NCI-H82 treated with DMSO at 0.1 percent for 48 hours (cell line): ENCODE measurements at regions not wholly inside any gene's neighbourhood (a gene's known extent, or its start where the extent isn't known, plus 50 kb on each side); places are given as distances from the start of the nearest gene placed in this dataset.
"Not testable (repeated sequence)": the region's sequence is repeated elsewhere in the genome, so short reads cannot be mapped to it uniquely, and the experiment has no call there.

Experiments
- DNase-seq: peaks from one replicate; lab custom pipeline; 2025; ENCODE audit not compliant: unreplicated experiment; lab: John Stamatoyannopoulos, UW

GRCh38 chr20:25865715-25866656 lies 169.3 kb upstream of the ZNF337 start:
- peak; percentile 40 for DNase-seq

- not testable (repeated sequence) for DNase-seq
These were observed 168.5 kb upstream of the ZNF337 start for GRCh38 chr20:25864963-25865714.

DNA sequence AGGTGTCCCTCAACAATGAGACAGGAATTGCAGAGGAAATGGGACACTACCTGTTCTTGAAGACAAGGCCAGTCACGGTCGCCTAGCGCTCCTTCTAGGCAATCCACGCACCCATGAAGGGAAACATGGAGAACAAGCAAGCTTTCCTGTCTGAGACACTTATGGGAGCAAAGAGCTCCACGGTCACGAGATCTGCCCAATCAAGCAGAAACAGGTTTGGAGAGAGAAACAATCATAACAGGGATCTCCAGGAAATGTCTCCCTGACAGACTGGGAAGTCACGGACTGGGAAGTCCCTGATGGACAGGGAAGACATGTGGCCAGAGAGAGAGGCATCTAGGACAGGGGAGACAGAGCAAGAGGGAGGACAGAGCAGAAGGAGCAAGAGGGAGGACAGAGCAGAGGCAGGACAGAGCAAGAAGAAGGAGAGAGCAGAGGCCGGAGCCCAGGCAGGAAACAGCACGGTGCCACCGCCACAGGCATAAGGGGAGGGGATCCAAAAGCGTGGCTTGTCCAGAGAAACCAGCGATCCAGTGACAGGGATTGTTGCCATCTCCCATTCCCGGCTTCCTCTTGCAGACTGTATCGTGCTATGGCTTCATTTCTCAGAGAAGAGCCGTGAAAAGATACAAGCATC lies 167.8 kb upstream of the ZNF337 start:
- no peak for DNase-seq

- DNase-seq: no peak
These were observed 167.1 kb upstream of the ZNF337 start for GRCh38 chr20:25863536-25864325.

DNA sequence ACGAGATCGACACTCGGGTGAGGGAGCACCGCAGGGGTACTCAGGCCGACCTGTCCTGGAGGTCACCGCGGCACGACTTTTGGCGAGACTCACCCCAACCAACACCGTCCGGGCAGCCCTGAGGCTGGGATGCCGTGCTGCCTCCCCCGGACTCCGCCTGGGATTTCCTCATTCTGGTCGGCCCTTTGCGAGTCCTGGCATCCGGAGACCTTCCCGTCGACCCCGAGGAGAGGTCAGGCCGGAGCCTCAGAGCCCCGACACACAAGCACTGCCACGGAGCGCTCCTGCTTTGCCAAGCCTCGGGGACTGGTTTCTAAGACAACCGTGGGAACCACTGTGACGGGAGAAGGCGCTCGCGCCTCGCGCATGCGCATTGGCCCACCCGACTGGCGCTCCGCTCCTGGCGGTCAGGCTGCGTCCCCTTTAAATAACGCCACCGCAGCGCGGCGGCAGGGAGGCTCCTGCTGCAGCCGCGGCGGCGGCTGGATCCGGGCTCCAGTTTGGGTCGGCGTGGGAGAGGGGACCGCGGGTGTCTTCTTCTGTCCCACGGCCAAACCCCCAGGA lies 166.4 kb upstream of the ZNF337 start:
- peak; percentile 30 for DNase-seq

DNA sequence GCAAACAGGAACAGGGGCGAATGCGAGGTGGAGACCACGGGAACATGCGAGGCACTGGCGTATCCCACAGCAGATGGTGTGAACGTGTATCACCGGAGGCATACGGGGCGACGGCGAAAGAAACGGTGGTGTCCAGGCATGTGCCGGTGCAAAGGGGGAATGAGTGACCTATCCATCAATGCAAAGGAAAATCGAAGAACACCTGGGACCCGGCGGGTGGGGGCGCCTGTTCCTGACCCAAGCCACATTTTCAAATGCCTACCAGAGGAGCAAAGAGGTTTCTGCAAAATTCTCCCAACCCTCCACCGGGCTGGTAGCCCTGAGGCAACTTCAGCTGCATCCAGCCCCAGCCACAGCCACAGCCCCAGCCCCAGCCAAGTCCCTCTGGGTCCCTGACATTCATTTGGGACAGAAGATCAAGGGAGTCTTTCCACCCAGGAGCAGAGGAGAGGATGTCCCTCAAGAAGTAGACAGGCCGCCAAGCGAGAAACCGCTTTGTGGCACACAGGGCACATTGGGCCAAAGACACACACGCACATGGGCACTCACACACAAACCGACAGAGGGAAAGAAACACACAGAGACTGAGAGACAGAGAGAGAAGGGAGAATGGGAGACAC lies 164.0 kb upstream of the ZNF337 start:
- DNase-seq: no peak

DNA sequence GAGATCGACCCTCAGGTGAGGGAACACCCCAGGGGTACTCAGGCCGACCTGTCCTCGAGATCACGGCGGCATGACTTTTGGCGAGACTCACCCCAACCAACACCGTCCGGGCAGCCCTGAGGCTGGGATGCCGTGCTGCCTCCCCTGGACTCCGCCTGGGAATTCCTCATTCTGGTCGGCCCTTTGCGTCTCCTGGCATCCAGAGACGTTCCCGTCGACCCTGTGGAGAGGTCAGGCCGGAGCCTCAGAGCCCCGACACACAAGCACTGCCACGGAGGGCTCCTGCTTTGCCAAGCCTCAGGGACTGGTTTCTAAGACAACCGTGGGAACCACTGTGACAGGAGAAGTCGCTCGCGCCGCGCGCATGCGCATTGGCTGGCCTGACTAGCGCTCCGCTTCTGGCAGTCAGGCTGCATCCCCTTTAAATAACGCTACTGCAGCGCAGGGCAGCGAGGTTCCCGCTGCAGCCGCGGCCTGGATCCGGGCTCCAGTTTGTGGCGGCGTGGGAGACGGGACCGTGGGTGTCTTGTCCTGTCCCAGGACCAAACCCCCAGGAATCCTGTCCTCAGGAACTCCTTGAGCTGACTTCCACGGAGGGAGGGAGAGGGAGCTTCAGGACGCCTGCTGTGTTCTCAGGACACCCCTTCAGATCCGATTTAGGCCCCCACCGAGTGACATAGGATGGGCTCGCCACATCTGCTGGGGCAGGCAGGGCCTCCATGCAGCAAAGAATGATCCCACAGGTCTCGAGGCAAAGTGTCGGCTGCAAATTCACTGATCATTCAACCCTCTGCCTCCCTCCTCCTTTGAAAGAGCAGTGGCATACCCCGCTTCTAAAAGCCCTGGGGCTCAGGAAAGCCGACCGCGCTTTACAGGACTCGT lies 163.2 kb upstream of the ZNF337 start:
- DNase-seq: peak; percentile 24

- no peak for DNase-seq
These were observed 162.1 kb upstream of the ZNF337 start for GRCh38 chr20:25858495-25859425.

- not testable (repeated sequence) for DNase-seq
These were observed 160.6 kb upstream of the ZNF337 start for GRCh38 chr20:25857091-25857788.

DNA sequence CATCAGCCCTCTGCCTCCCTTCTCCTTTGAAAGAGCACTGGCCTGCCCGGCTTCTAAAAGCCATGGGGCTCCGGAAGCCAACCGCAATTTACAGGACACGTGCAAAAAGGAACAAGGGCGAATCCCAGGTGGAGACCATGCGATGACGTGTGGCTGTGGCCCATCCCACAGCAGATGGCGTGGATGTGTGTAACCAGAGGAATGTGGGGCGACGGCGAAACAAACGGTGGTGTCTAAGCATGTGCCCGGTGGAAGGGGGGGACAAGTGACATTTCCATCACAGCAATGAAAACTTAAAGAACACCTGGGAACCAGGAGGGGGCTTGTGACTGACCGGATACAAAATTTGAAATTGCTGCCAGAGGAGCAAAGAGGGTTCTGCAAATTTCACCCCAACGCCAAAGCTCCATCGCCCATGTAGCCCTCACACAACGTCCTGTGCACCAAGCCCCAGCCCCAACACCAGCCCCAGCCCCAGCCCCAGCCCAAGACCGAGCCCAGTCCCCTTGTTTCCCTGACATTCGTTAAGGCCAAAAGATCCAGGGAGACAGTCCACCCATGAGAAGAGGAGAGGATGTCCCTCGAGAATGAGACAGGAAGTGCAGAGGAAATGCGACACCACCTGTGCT lies 159.7 kb upstream of the ZNF337 start:
- no peak for DNase-seq

- not testable (repeated sequence) for DNase-seq
These were observed 159.0 kb upstream of the ZNF337 start for GRCh38 chr20:25855451-25856156.

- DNase-seq: not testable (repeated sequence)
These were observed 158.0 kb upstream of the ZNF337 start for GRCh38 chr20:25854666-25855065.

DNA sequence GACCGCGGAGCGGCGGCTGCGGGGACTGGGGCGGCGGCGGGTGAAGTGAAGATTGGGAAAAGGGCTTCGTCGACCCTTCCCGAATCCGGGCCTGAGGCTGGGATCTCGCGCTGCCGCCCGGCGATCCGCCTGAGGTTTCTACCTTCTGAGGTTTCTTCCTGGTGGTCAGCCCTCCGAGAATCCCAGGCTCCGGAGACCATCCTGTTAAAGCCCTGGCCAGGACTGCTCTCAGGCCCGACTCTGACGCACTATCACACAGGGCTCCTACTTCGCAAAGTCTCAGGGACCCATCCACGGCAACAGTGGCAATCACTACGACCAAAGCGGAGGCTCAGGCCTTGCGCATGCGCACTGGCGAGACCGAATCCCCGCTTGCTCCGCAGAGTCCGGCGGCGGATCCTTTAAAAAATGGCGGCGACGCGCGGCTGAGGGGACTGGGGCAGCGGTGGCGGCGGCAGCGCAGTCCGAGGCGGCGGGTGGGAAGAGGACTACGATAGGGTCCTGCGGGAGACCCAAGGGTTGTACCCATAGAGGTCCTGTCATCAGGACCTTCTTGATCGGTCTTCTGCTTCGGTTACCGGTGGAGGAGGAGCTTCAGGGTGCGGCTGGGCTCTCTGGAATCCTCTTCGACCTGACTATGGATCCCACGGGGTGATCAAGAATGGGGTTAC lies 157.2 kb upstream of the ZNF337 start:
- peak; percentile 43 for DNase-seq

- not testable (repeated sequence) for DNase-seq
These were observed 156.5 kb upstream of the ZNF337 start for GRCh38 chr20:25852968-25853717.

DNA sequence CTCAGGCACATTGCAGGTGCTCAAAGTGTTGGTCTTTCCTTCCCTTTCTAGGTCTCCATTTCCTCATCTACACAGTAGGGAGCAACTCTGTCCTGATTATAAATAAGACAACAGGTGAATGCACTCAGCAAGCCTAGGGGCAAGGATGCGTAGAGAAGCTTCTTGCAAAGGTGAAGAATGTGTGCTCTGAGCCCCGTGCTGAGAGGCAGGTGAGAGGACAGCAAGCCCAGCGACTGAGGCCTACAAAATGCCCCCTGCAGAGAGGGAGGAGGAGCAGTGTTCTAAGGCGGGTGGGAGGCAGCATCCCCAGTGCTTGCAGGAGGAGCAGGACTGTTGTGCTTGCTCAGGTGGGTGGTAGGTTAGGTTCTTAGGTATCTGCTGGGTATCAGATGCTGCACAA lies 153.5 kb upstream of the ZNF337 start:
- not testable (repeated sequence) for DNase-seq
